WI38 (cell line): ENCODE measurements at regions not wholly inside any gene's neighbourhood (a gene's known extent, or its start where the extent isn't known, plus 50 kb on each side); places are given as distances from the start of the nearest gene placed in this dataset.

Experiments
- H3K4me3 ChIP-seq: 2 replicates; pipeline ENCODE4 v1.5.1; 2011; ENCODE audit warnings: low read depth, mild to moderate bottlenecking, control low read depth, low read length
- TF ChIP-seq, protein P1 (sequence below): IDR thresholded peaks from 2 replicates; pipeline ENCODE4 v1.5.1; 2012; ENCODE audit warnings: low read depth, mild to moderate bottlenecking, control low read depth, low read length

DNA sequence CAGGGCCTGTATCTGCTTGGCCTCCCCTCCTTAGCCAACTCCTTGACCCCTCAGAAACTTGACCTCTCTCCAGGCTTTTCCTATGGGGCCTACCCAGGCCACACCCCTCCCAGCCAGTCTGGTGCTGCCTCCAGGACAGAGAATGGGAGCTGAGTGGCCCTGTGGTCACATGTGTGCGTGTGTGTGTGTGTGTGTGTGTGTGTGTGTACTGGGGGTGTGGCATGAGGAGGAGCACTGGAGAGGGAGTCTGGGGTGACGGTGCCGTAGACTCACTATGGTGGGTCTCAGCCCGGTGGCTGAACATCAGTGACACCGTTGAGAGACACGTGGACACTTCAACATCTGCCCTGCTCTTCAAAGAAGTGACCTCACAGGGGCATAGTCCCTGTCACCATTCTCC, 180.4 kb downstream of the ENGASE start:
- TF ChIP-seq, protein P1, sequence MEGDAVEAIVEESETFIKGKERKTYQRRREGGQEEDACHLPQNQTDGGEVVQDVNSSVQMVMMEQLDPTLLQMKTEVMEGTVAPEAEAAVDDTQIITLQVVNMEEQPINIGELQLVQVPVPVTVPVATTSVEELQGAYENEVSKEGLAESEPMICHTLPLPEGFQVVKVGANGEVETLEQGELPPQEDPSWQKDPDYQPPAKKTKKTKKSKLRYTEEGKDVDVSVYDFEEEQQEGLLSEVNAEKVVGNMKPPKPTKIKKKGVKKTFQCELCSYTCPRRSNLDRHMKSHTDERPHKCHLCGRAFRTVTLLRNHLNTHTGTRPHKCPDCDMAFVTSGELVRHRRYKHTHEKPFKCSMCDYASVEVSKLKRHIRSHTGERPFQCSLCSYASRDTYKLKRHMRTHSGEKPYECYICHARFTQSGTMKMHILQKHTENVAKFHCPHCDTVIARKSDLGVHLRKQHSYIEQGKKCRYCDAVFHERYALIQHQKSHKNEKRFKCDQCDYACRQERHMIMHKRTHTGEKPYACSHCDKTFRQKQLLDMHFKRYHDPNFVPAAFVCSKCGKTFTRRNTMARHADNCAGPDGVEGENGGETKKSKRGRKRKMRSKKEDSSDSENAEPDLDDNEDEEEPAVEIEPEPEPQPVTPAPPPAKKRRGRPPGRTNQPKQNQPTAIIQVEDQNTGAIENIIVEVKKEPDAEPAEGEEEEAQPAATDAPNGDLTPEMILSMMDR = no peak
- H3K4me3 ChIP-seq = no peak overlapping the region

DNA sequence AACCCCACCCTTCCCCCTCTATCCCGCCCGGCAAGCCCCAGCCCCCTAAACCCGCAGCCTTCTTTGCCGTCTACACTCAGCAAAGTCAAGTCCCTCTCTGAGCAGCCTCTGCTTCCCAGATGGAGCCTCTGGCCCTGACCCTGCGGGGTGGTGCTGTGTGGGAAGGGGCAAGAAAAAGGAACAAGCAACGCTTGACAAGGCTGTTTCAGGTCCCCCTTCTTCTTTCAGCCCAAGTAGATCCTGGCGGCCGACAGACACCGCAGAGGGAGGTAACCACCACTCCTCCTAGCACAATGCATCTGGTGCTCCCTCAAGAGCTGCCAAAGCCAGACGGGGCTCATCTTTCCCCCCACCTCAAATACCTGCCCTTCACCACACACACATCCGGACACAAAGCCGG, 178.3 kb downstream of the ENGASE start:
- no peak overlapping the region for H3K4me3 ChIP-seq
- TF ChIP-seq, protein P1 = no peak

GRCh38 chr17:79251824-79252223, 177.2 kb downstream of the ENGASE start:
- H3K4me3 ChIP-seq = no peak overlapping the region
- TF ChIP-seq, protein P1 = no peak

- TF ChIP-seq, protein P1 = no peak
Observed at GRCh38 chr17:79249929-79250521, 175.4 kb downstream of the ENGASE start.

DNA sequence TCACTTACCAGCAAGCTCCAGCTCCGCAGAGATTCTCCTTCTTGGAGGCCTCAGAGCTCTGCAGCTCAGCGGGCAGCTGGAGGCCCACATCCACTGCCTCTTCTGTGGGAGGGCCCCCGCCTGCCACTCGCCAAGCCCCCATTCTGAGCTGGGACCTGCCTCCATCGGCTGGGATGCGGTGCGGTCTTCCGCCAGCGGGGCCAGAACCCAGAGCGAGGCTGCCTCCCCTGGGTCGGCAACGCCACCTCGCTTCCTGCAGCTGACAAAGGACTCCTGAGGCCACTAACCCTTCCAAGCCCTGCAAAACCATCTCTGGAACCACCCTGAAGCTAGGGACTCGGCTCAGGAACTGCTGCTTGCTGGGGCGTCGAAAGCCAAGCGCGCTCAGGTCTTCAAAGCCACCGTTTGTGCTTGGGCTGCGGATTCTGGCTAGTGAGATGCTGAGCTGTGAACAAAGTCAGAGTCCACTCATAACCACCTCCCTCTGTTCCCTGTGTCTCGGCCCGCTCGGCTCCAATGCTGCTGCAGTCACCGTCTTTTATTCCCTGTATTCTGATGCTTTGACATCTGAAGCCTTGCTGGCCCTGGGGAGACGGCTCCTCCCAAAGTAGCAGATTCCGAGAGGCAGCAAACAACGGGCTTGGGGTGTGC, 174.3 kb downstream of the ENGASE start:
- TF ChIP-seq, protein P1 = no peak
- H3K4me3 ChIP-seq = no peak overlapping the region

More at GRCh38 chr17:79249929-79250521, 175.4 kb downstream of the ENGASE start:
- no peak overlapping the region for H3K4me3 ChIP-seq

- H3K4me3 ChIP-seq = no peak overlapping the region
- TF ChIP-seq, protein P1 = no peak
Observed at GRCh38 chr17:79246225-79247190, 171.9 kb downstream of the ENGASE start.
